Osteoblast (primary cell): ENCODE measurements at regions not wholly inside any gene's neighbourhood (a gene's known extent, or its start where the extent isn't known, plus 50 kb on each side); places are given as distances from the start of the nearest gene placed in this dataset.
"Not testable (repeated sequence)": the region's sequence is repeated elsewhere in the genome, so short reads cannot be mapped to it uniquely, and the experiment has no call there.

Experiments
- DNase-seq: peaks from one replicate; pipeline ENCODE4 v3.0.0; 2011; ENCODE audit warnings: low spot score, mixed read lengths; ENCODE audit not compliant: insufficient read length; ENCODE audit errors: missing footprints
- H2AFZ ChIP-seq: 2 replicates; pipeline ENCODE4 v1.6.0; 2011; ENCODE audit warnings: mild to moderate bottlenecking, low read length
- H3K27ac ChIP-seq: 2 replicates; pipeline ENCODE4 v1.5.1; 2011; ENCODE audit warnings: mild to moderate bottlenecking, low read depth, low read length, moderate library complexity
- H3K27me3 ChIP-seq: 2 replicates; pipeline ENCODE4 v1.6.0; 2012; ENCODE audit warnings: mild to moderate bottlenecking, control low read depth, inconsistent platforms, low read length, moderate library complexity; ENCODE audit not compliant: insufficient read depth
- H3K36me3 ChIP-seq: 2 replicates; pipeline ENCODE4 v1.5.1; 2011; ENCODE audit warnings: mild to moderate bottlenecking, low read length, control low read depth, moderate library complexity; ENCODE audit not compliant: insufficient read depth
- H3K4me1 ChIP-seq: 2 replicates; pipeline ENCODE4 v1.5.1; 2011; ENCODE audit warnings: mild to moderate bottlenecking, low read length, control low read depth, moderate library complexity; ENCODE audit not compliant: insufficient read depth
- H3K4me2 ChIP-seq: 2 replicates; pipeline ENCODE4 v1.6.0; 2011; ENCODE audit warnings: mild to moderate bottlenecking, low read length; ENCODE audit not compliant: insufficient read depth
- H3K4me3 ChIP-seq: fragments of 200-600 bp; sonication (generic); 3 replicates; pipeline ENCODE4 v1.5.1; 2012; ENCODE audit warnings: mild to moderate bottlenecking, low read length, inconsistent platforms; ENCODE audit not compliant: insufficient read depth
- H3K79me2 ChIP-seq: 2 replicates; pipeline ENCODE4 v1.6.0; 2012; ENCODE audit warnings: mild to moderate bottlenecking, low read length, control low read depth, inconsistent platforms; ENCODE audit not compliant: insufficient read depth
- H3K9me3 ChIP-seq: 2 replicates; pipeline ENCODE4 v1.5.1; 2011; ENCODE audit warnings: low read depth, low read length, control low read depth
- H4K20me1 ChIP-seq: 2 replicates; pipeline ENCODE4 v1.6.0; 2012; ENCODE audit warnings: mild to moderate bottlenecking, low read length, control low read depth; ENCODE audit not compliant: insufficient read depth
- TF ChIP-seq, protein P1 (sequence below): IDR thresholded peaks from 2 replicates; pipeline ENCODE4 v1.5.1; 2011; ENCODE audit warnings: mild to moderate bottlenecking, low read depth, low read length, moderate library complexity; ENCODE audit errors: extremely low read depth

DNA sequence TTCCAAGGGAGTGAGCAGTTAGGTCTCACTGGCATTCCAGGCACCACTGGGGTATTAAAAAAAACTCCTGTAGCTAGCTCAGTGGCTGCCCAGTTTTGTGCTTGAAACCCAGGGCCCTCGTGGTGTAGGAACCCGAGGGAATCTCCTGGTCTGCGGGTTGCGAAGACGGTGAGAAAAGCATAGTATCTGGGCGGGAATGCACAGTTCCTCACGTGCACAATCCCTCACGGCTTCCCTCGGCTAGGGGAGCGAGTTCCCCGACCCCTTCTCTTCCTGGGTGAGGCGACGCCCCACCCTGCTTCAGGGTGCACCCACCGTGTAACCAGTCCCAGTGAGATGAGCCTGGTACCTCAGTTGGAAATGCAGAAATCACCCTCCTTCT is 50.5 kb upstream of the PGBD5 start:
- Histone ChIP-seq H3K27ac (no peak overlapping the region), H3K4me2 (no peak overlapping the region), H3K4me1 (no peaks in the 10 kb centered on the region), H2AFZ (no peak overlapping the region), H3K36me3 (no peaks in the 10 kb centered on the region), H3K79me2 (no peaks in the 10 kb centered on the region), H4K20me1 (no peaks in the 10 kb centered on the region), H3K27me3 (no peaks in the 10 kb centered on the region), H3K9me3 (no peaks in the 10 kb centered on the region), H3K4me3 (no peak overlapping the region)
- TF ChIP-seq, protein P1, sequence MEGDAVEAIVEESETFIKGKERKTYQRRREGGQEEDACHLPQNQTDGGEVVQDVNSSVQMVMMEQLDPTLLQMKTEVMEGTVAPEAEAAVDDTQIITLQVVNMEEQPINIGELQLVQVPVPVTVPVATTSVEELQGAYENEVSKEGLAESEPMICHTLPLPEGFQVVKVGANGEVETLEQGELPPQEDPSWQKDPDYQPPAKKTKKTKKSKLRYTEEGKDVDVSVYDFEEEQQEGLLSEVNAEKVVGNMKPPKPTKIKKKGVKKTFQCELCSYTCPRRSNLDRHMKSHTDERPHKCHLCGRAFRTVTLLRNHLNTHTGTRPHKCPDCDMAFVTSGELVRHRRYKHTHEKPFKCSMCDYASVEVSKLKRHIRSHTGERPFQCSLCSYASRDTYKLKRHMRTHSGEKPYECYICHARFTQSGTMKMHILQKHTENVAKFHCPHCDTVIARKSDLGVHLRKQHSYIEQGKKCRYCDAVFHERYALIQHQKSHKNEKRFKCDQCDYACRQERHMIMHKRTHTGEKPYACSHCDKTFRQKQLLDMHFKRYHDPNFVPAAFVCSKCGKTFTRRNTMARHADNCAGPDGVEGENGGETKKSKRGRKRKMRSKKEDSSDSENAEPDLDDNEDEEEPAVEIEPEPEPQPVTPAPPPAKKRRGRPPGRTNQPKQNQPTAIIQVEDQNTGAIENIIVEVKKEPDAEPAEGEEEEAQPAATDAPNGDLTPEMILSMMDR: no peak
- DNase-seq: no peak

- not testable (repeated sequence) for H3K79me2 ChIP-seq, H3K4me1 ChIP-seq, H2AFZ ChIP-seq, H3K4me3 ChIP-seq, H3K36me3 ChIP-seq, H3K27ac ChIP-seq, H3K4me2 ChIP-seq, H3K27me3 ChIP-seq, H3K9me3 ChIP-seq, H4K20me1 ChIP-seq
- DNase-seq: peak; percentile 5
Measured at GRCh38 chr1:230475856-230476621, 49.9 kb upstream of the PGBD5 start.
